CD4-positive, alpha-beta T cell treated with Interferon gamma for 1 hour (primary cell): ENCODE measurements at regions not wholly inside any gene's neighbourhood (a gene's known extent, or its start where the extent isn't known, plus 50 kb on each side); places are given as distances from the start of the nearest gene placed in this dataset.
"Not testable (repeated sequence)": the region's sequence is repeated elsewhere in the genome, so short reads cannot be mapped to it uniquely, and the experiment has no call there.

Source experiments
- DNase-seq: peaks from one replicate; pipeline ENCODE4 v3.0.0-alpha.2; 2020

- DNase-seq, result no peak
Observed at GRCh38 chr5:17690473-17690872, 56.2 kb downstream of the TAF11L14 start.

- DNase-seq, result no peak
Observed at GRCh38 chr5:17691762-17692161, 57.5 kb downstream of the TAF11L14 start.

- DNase-seq, result no peak
Observed at GRCh38 chr5:17694371-17694770, 60.1 kb downstream of the TAF11L14 start.

GRCh38 chr5:17694914-17695313, 60.7 kb downstream of the TAF11L14 start:
- DNase-seq, result no peak

- DNase-seq, result no peak
Observed at GRCh38 chr5:17696627-17697026, 62.4 kb downstream of the TAF11L14 start.

- DNase-seq, result no peak
Observed at GRCh38 chr5:17697671-17698070, 63.4 kb downstream of the TAF11L14 start.

GRCh38 chr5:17709011-17709710, 74.9 kb downstream of the TAF11L14 start:
- no peak for DNase-seq

GRCh38 chr5:17713301-17713700, 79.0 kb downstream of the TAF11L14 start:
- DNase-seq, result no peak

GRCh38 chr5:17714186-17714585, 79.9 kb downstream of the TAF11L14 start:
- DNase-seq, result no peak

- no peak for DNase-seq
Observed at GRCh38 chr5:17719592-17719991, 85.3 kb downstream of the TAF11L14 start.

- DNase-seq, result no peak
Observed at GRCh38 chr5:17720071-17720470, 85.8 kb downstream of the TAF11L14 start.

GRCh38 chr5:17723876-17724275, 89.6 kb downstream of the TAF11L14 start:
- no peak for DNase-seq

GRCh38 chr5:17727098-17727497, 92.8 kb downstream of the TAF11L14 start:
- no peak for DNase-seq

GRCh38 chr5:17730421-17730820, 96.2 kb downstream of the TAF11L14 start:
- DNase-seq, result no peak

GRCh38 chr5:17732351-17732923, 98.2 kb downstream of the TAF11L14 start:
- DNase-seq, result no peak

- DNase-seq, result no peak
Observed at GRCh38 chr5:17734011-17734410, 99.8 kb downstream of the TAF11L14 start.

GRCh38 chr5:17735761-17736160, 101.5 kb downstream of the TAF11L14 start:
- no peak for DNase-seq

GRCh38 chr5:17737092-17737491, 102.8 kb downstream of the TAF11L14 start:
- no peak for DNase-seq

GRCh38 chr5:17738446-17738845, 104.2 kb downstream of the TAF11L14 start:
- DNase-seq, result no peak

GRCh38 chr5:17743580-17744435, 109.5 kb downstream of the TAF11L14 start:
- no peak for DNase-seq

GRCh38 chr5:17748201-17748600, 113.9 kb downstream of the TAF11L14 start:
- no peak for DNase-seq

- DNase-seq, result no peak
Observed at GRCh38 chr5:17748941-17749340, 114.7 kb downstream of the TAF11L14 start.

GRCh38 chr5:17755406-17755805, 121.1 kb downstream of the TAF11L14 start:
- DNase-seq, result not testable (repeated sequence)

- DNase-seq, result no peak
Observed at GRCh38 chr5:17761326-17761725, 127.1 kb downstream of the TAF11L14 start.
